ENCODE measurements at regions not wholly inside any gene's neighbourhood (a gene's known extent, or its start where the extent isn't known, plus 50 kb on each side); places are given as distances from the start of the nearest gene placed in this dataset.

DNA sequence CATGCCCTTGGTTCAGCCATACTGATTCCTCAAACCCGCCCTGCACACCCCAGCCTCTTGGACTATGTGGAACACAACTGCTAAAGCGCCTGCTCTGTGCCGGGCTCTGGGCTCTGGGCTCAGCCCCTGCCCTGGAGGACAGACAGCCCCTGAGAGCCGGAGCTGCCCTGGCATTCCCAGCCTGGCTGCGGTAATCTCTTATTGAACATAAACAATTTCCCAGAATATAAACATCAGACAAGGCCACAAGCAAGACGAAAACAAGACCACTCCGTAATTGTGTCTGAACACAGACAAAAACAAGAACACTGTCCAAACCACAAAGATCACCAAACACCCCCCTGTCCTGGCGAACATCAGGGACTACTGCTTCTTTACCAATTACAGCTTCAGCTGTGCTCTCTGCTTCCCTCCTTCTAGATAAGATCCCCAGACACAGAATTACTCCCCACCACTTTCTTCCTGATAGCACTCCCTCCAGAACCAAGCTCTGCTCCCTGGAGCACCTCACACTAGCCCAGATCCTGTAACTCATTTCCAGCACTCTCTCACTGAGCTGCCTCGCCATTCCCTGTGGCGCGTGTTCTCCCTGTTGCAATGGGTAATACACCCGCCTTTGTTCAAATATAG is 57.1 kb upstream of the TLE3 start:
- no peaks in the 10 kb centered on the region for H3K9me3 ChIP-seq
- H3K4me3 ChIP-seq: no peak overlapping the region
- TF ChIP-seq CTCF (IDR thresholded peaks at IDR 0.05): no peak
- peaks cover 0 to 11% of the 10 kb centered on the region in 2 donors for H3K27me3 ChIP-seq
- intact Hi-C loops (cut with DNase I): no loop called here
- no peaks in the 10 kb centered on the region for H3K36me3 ChIP-seq
- DNase-seq (no peak), ATAC-seq (peak; percentile 33)
- H3K27ac ChIP-seq: no peak overlapping the region
- peaks cover 16 to 55% of the 10 kb centered on the region in 2 donors for H3K4me1 ChIP-seq

- peaks cover 16 to 49% of the 10 kb centered on the region in 2 donors for H3K4me1 ChIP-seq
- no peak overlapping the region for H3K27ac ChIP-seq
- no peaks in the 10 kb centered on the region for H3K9me3 ChIP-seq
- TF ChIP-seq CTCF (IDR thresholded peaks at IDR 0.05): no peak
- peak in 2 of 4 donors; percentile 54 to 59 for DNase-seq
- intact Hi-C loops (cut with DNase I): no loop called here
- H3K27me3 ChIP-seq: peaks cover 0 to 4% of the 10 kb centered on the region in 2 donors
- ATAC-seq: peak; percentile 27
- H3K4me3 ChIP-seq: no peak overlapping the region
- H3K36me3 ChIP-seq: no peaks in the 10 kb centered on the region
These were observed 56.4 kb upstream of the TLE3 start for GRCh38 chr15:70153921-70154717.

- Histone ChIP-seq H3K4me3 (no peak overlapping the region), H3K27ac (no peak overlapping the region), H3K36me3 (no peaks in the 10 kb centered on the region), H3K9me3 (no peaks in the 10 kb centered on the region), H3K4me1 (peaks cover 16 to 47% of the 10 kb centered on the region in 2 donors), H3K27me3 (no peaks in the 10 kb centered on the region)
- no peak for ATAC-seq
- no peak for DNase-seq
- intact Hi-C loops (cut with DNase I): no loop called here
- no peak for TF ChIP-seq CTCF (IDR thresholded peaks at IDR 0.05)
These were observed 54.4 kb upstream of the TLE3 start for GRCh38 chr15:70152070-70152480.

- H3K27ac ChIP-seq: no peak overlapping the region
- no peaks in the 10 kb centered on the region for H3K36me3 ChIP-seq
- intact Hi-C loops (cut with DNase I): no loop called here
- no peaks in the 10 kb centered on the region for H3K27me3 ChIP-seq
- H3K4me1 ChIP-seq: peaks cover 15 to 41% of the 10 kb centered on the region in 2 donors
- H3K9me3 ChIP-seq: no peaks in the 10 kb centered on the region
- no peak for ATAC-seq
- TF ChIP-seq CTCF (IDR thresholded peaks at IDR 0.05): no peak
- H3K4me3 ChIP-seq: no peak overlapping the region
- DNase-seq: no peak
These were observed 53.7 kb upstream of the TLE3 start for GRCh38 chr15:70151462-70151861.

DNA sequence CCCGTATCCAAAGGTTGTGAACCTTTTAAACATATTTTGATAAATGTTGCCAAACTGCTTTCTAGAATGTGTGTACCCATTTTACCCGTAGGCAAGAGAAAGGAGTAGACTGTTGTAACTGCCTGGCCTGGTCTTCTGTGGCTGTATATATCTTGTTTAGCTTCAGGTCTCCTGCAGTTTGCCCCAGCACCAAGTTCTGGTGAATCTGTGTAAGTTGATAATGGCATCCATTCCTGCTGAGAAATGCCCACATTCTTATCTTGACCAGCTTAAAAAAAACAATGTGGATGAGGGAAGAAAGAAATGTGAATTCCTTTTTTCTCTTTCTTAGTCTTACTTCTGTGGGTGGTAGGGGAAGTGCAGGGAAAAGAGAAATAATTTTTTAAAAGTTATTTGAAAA is 53.3 kb upstream of the TLE3 start:
- H3K36me3 ChIP-seq: no peaks in the 10 kb centered on the region
- peaks cover 13 to 36% of the 10 kb centered on the region in 2 donors for H3K4me1 ChIP-seq
- H3K27ac ChIP-seq: no peak overlapping the region
- DNase-seq (no peak), ATAC-seq (no peak)
- no peaks in the 10 kb centered on the region for H3K9me3 ChIP-seq
- TF ChIP-seq CTCF (IDR thresholded peaks at IDR 0.05): no peak
- H3K4me3 ChIP-seq: no peak overlapping the region
- no peaks in the 10 kb centered on the region for H3K27me3 ChIP-seq
- intact Hi-C loops (cut with DNase I): no loop called here
